RWPE2 (cell line): ENCODE measurements at regions not wholly inside any gene's neighbourhood (a gene's known extent, or its start where the extent isn't known, plus 50 kb on each side); places are given as distances from the start of the nearest gene placed in this dataset.

Experiments used
- ATAC-seq: fragments of 200-7000 bp; cut with Tn5 transposase; 3 replicates; pipeline ENCODE4 v1.9.1; 2021; ENCODE audit warnings: low read depth
- DNase-seq: peaks from one replicate; pipeline ENCODE4 v3.0.0-alpha.2; 2020; ENCODE audit warnings: low spot score
- H3K27ac ChIP-seq: fragments of 450-650 bp; 2 replicates; pipeline ENCODE4 v1.5.1; 2017; ENCODE audit warnings: mild to moderate bottlenecking; ENCODE audit not compliant: poor library complexity, severe bottlenecking
- H3K27me3 ChIP-seq: fragments of 250-450 bp; sonication (Bioruptor Pico); 2 replicates; pipeline ENCODE4 v1.5.1; 2021; ENCODE audit warnings: mild to moderate bottlenecking, moderate library complexity; ENCODE audit not compliant: insufficient read depth, poor library complexity, severe bottlenecking
- H3K36me3 ChIP-seq: fragments of 250-450 bp; sonication (Bioruptor Pico); 2 replicates; pipeline ENCODE4 v1.5.1; 2020; ENCODE audit warnings: low read depth, mild to moderate bottlenecking, moderate library complexity
- H3K4me1 ChIP-seq: fragments of 250-450 bp; sonication (Bioruptor Pico); 2 replicates; pipeline ENCODE4 v1.5.1; 2021; ENCODE audit warnings: mild to moderate bottlenecking, moderate library complexity; ENCODE audit not compliant: insufficient read depth, poor library complexity, severe bottlenecking
- H3K4me3 ChIP-seq: fragments of 250-450 bp; sonication (Bioruptor Pico); 2 replicates; pipeline ENCODE4 v1.5.1; 2021; ENCODE audit warnings: mild to moderate bottlenecking, moderate library complexity; ENCODE audit not compliant: severe bottlenecking
- H3K9me3 ChIP-seq: fragments of 250-450 bp; sonication (Bioruptor Pico); 2 replicates; pipeline ENCODE4 v1.5.1; 2021; ENCODE audit warnings: mild to moderate bottlenecking, moderate library complexity; ENCODE audit not compliant: severe bottlenecking
- TF ChIP-seq, protein P1 (sequence below): fragments of 450-650 bp; IDR thresholded peaks from one replicate; pipeline ENCODE4 v1.5.1; 2017; ENCODE audit warnings: mild to moderate bottlenecking, moderate library complexity; ENCODE audit not compliant: poor library complexity, severe bottlenecking

DNA sequence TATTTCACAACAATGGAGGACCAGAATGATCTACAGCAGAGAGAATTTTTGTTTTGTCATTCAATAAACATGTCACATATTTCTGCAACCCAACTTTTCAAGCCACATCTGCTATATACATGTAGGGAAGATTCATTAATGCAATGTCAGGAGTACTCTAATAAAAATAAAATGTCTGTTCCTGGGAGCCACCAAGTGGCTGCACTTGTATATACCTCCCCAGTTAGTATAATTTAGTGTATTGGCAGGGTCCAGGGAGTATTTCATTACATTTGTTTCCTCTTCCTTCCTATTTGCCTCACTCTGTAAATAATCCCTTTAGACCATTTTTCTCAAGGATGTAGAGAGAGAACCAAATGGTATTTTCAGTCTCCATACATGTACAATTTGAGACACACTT is 1169.0 kb downstream of the DIAPH3 start:
- TF ChIP-seq, protein P1, sequence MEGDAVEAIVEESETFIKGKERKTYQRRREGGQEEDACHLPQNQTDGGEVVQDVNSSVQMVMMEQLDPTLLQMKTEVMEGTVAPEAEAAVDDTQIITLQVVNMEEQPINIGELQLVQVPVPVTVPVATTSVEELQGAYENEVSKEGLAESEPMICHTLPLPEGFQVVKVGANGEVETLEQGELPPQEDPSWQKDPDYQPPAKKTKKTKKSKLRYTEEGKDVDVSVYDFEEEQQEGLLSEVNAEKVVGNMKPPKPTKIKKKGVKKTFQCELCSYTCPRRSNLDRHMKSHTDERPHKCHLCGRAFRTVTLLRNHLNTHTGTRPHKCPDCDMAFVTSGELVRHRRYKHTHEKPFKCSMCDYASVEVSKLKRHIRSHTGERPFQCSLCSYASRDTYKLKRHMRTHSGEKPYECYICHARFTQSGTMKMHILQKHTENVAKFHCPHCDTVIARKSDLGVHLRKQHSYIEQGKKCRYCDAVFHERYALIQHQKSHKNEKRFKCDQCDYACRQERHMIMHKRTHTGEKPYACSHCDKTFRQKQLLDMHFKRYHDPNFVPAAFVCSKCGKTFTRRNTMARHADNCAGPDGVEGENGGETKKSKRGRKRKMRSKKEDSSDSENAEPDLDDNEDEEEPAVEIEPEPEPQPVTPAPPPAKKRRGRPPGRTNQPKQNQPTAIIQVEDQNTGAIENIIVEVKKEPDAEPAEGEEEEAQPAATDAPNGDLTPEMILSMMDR, result peak; percentile 10
- Histone ChIP-seq H3K27me3 (peaks cover 3% of the 10 kb centered on the region), H3K4me3 (no peak overlapping the region), H3K9me3 (no peaks in the 10 kb centered on the region), H3K4me1 (no peaks in the 10 kb centered on the region), H3K27ac (no peak overlapping the region), H3K36me3 (no peaks in the 10 kb centered on the region)
- no peak for ATAC-seq
- no peak for DNase-seq

DNA sequence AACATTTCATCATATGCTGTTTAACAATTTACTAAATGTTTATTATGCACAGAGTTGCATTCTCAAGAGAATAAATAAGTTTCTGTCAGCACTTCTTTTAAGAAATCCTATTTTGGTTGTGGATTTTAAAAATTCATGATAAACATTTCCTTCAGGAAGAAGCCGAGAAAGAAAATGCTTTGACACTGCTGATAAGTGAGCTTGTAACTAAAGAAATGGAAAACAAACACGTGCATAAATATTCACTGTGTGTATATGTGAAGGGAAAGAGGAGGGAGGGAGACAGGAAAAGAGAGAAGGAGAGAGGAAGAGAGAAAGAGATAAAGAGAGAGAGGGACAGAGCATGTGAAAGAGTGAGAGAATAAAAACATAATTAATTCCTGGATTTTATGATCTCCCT is 1165.0 kb downstream of the DIAPH3 start:
- Histone ChIP-seq H3K4me3 (no peak overlapping the region), H3K4me1 (no peaks in the 10 kb centered on the region), H3K27ac (no peak overlapping the region), H3K9me3 (no peaks in the 10 kb centered on the region), H3K27me3 (peaks cover 3% of the 10 kb centered on the region), H3K36me3 (no peaks in the 10 kb centered on the region)
- TF ChIP-seq, protein P1, result no peak
- DNase-seq, result no peak
- no peak for ATAC-seq

DNA sequence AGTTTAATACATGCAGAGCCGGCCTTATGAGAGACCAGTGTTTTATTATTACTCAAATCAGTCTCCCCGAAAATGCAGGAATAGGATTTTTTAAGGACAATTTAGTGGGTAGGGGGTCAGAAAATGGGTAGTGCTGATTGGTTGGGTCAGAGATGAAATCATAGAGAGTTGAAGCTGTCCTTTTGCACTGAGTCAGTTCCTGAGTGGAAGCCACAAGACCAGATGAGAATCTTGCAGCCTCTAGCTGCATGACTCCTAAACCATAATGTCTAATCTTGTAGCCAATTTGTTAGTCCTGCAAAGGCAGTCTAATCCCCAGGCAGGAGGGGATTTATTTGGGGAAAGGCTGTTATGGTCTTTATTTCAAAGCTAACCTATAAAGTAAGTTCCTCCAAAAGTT is 1163.9 kb downstream of the DIAPH3 start:
- DNase-seq (no peak), ATAC-seq (no peak)
- Histone ChIP-seq H3K27me3 (peaks cover 3% of the 10 kb centered on the region), H3K27ac (no peak overlapping the region), H3K9me3 (no peaks in the 10 kb centered on the region), H3K4me3 (no peak overlapping the region), H3K4me1 (no peaks in the 10 kb centered on the region), H3K36me3 (no peaks in the 10 kb centered on the region)
- TF ChIP-seq, protein P1, result no peak

DNA sequence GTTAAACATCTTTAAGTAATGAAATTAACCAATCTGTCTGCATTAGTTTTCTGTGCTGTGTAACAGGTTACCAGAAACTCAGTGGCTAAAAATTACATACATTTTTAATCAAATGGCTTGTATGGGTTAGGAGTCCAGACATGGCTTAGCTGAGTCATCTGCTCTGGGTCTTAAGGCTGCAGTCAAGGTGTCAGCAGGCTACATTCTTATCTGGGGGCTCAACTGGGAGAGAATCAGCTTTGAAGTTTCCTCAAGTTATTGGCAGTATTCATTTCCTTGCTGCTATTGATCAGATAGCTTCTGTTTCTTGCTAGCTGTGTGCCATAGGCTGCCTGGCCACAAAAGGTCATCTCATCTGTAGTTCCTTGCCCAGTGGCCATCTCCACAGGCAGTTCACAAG is 1163.0 kb downstream of the DIAPH3 start:
- Histone ChIP-seq H3K36me3 (no peaks in the 10 kb centered on the region), H3K9me3 (no peaks in the 10 kb centered on the region), H3K27me3 (peaks cover 3% of the 10 kb centered on the region), H3K4me3 (no peak overlapping the region), H3K4me1 (no peaks in the 10 kb centered on the region), H3K27ac (no peak overlapping the region)
- ATAC-seq, result no peak
- DNase-seq, result no peak
- TF ChIP-seq, protein P1, result no peak

DNA sequence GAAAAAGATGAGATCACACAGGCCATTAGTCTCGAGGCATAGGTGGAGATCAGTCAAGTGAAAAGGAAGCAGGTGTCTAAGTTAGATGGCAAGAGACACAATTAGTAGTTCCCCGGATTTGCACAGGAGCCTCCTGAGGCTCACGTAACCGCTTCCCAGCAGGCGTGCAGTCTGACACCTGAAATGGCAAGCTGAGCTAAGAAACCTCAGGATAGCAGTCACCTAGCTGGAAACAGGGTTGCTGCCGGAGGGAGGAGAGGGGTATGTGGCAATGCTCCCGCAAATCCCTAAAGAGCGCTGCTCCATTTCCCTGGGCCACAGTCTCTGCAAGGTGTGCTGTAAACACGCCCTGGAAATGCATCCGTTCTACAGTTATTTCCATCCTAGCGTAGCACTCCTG is 1151.0 kb downstream of the DIAPH3 start:
- DNase-seq, result no peak
- Histone ChIP-seq H3K36me3 (no peaks in the 10 kb centered on the region), H3K9me3 (no peaks in the 10 kb centered on the region), H3K27me3 (no peaks in the 10 kb centered on the region), H3K27ac (no peak overlapping the region), H3K4me3 (no peak overlapping the region), H3K4me1 (no peaks in the 10 kb centered on the region)
- TF ChIP-seq, protein P1, result no peak
- ATAC-seq, result no peak
